BE2C (cell line): ENCODE measurements at regions not wholly inside any gene's neighbourhood (a gene's known extent, or its start where the extent isn't known, plus 50 kb on each side); places are given as distances from the start of the nearest gene placed in this dataset.

Source experiments
- DNase-seq: peaks from one replicate; pipeline ENCODE4 v3.0.0-alpha.2; 2020
- H3K27me3 ChIP-seq: fragments of 250-450 bp; sonication (Bioruptor Pico); 2 replicates; pipeline ENCODE4 v1.5.1; 2020; ENCODE audit warnings: mild to moderate bottlenecking
- H3K36me3 ChIP-seq: fragments of 250-450 bp; sonication (Bioruptor Pico); 2 replicates; pipeline ENCODE4 v1.5.1; 2020; ENCODE audit warnings: mild to moderate bottlenecking
- H3K4me1 ChIP-seq: fragments of 250-450 bp; sonication (Bioruptor Pico); 2 replicates; pipeline ENCODE4 v1.5.1; 2020
- H3K4me3 ChIP-seq: 2 replicates; pipeline ENCODE4 v1.5.1; 2011; ENCODE audit warnings: low read depth, low read length
- H3K9me3 ChIP-seq: fragments of 250-450 bp; sonication (Bioruptor Pico); 2 replicates; pipeline ENCODE4 v1.5.1; 2020
- TF ChIP-seq, protein P1 (sequence below): IDR thresholded peaks from 2 replicates; pipeline ENCODE4 v1.5.1; 2012; ENCODE audit warnings: mild to moderate bottlenecking, low read depth, low read length

DNA sequence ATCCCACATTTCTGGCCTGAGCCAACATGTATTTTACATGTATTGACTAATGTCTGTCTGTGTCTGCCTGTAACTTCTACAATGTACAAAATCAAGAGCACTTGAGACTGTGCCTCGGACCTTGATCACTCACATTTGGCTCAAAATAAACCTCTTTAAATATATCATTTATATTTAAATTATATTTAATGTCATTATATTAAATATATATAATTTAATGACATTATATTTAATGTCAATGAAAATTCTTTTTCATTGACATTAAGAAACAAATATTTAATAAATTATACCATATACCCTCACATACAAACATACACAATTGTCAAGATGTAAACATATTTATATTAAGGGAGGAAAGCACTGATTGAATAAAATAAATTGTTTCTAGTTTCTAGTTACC, 1099.8 kb upstream of the CDH18 start:
- Histone ChIP-seq H3K4me3 (no peak overlapping the region), H3K36me3 (no peaks in the 10 kb centered on the region), H3K27me3 (no peaks in the 10 kb centered on the region), H3K9me3 (no peaks in the 10 kb centered on the region), H3K4me1 (no peaks in the 10 kb centered on the region)
- TF ChIP-seq, protein P1, sequence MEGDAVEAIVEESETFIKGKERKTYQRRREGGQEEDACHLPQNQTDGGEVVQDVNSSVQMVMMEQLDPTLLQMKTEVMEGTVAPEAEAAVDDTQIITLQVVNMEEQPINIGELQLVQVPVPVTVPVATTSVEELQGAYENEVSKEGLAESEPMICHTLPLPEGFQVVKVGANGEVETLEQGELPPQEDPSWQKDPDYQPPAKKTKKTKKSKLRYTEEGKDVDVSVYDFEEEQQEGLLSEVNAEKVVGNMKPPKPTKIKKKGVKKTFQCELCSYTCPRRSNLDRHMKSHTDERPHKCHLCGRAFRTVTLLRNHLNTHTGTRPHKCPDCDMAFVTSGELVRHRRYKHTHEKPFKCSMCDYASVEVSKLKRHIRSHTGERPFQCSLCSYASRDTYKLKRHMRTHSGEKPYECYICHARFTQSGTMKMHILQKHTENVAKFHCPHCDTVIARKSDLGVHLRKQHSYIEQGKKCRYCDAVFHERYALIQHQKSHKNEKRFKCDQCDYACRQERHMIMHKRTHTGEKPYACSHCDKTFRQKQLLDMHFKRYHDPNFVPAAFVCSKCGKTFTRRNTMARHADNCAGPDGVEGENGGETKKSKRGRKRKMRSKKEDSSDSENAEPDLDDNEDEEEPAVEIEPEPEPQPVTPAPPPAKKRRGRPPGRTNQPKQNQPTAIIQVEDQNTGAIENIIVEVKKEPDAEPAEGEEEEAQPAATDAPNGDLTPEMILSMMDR = no peak
- DNase-seq = no peak

DNA sequence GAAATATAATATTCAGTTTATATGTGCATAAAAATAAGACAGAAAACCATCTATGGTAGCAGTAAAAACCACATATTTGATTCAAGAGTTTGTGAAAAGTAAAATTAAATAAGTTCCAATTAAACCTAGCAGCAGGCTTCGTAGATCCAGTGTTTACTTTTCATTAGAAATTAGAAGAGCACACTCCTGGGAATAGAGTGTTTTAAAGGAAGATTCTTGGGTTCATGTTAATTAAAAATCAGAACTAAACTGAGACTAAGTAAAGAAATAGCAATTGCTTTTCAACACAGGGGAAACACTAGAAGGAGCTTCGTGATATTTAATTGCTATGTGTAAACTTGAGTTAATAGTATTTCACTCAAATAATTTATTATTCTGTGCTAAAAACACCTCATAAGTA, 1097.8 kb upstream of the CDH18 start:
- Histone ChIP-seq H3K36me3 (no peaks in the 10 kb centered on the region), H3K27me3 (no peaks in the 10 kb centered on the region), H3K4me1 (no peaks in the 10 kb centered on the region), H3K4me3 (no peak overlapping the region), H3K9me3 (no peaks in the 10 kb centered on the region)
- DNase-seq = no peak
- TF ChIP-seq, protein P1 = no peak

- Histone ChIP-seq H3K9me3 (no peaks in the 10 kb centered on the region), H3K27me3 (no peaks in the 10 kb centered on the region; the same call in 1 of the 2 replicates), H3K4me3 (no peak overlapping the region), H3K4me1 (no peaks in the 10 kb centered on the region), H3K36me3 (no peaks in the 10 kb centered on the region)
- TF ChIP-seq, protein P1 = no peak
- DNase-seq = no peak
Observed at GRCh38 chr5:21071986-21072385, 1084.0 kb upstream of the CDH18 start.

GRCh38 chr5:21071421-21071820, 1083.4 kb upstream of the CDH18 start:
- Histone ChIP-seq H3K4me3 (no peak overlapping the region), H3K36me3 (no peaks in the 10 kb centered on the region), H3K27me3 (no peaks in the 10 kb centered on the region; the same call in 1 of the 2 replicates), H3K9me3 (no peaks in the 10 kb centered on the region), H3K4me1 (no peaks in the 10 kb centered on the region)
- TF ChIP-seq, protein P1 = no peak
- no peak for DNase-seq

- no peak for DNase-seq
- no peak overlapping the region for H3K4me3 ChIP-seq
- no peaks in the 10 kb centered on the region; the same call in 1 of the 2 replicates for H3K27me3 ChIP-seq
- H3K36me3 ChIP-seq = no peaks in the 10 kb centered on the region
- no peaks in the 10 kb centered on the region for H3K4me1 ChIP-seq
- TF ChIP-seq, protein P1 = no peak
- no peaks in the 10 kb centered on the region for H3K9me3 ChIP-seq
Observed at GRCh38 chr5:21070858-21071257, 1082.9 kb upstream of the CDH18 start.

GRCh38 chr5:21067724-21068123, 1079.7 kb upstream of the CDH18 start:
- Histone ChIP-seq H3K27me3 (no peaks in the 10 kb centered on the region; the same call in 1 of the 2 replicates), H3K36me3 (no peaks in the 10 kb centered on the region), H3K4me3 (no peak overlapping the region), H3K9me3 (no peaks in the 10 kb centered on the region), H3K4me1 (no peaks in the 10 kb centered on the region)
- no peak for DNase-seq
- TF ChIP-seq, protein P1 = no peak
